ENCODE measurements at regions not wholly inside any gene's neighbourhood (a gene's known extent, or its start where the extent isn't known, plus 50 kb on each side); places are given as distances from the start of the nearest gene placed in this dataset.

GRCh38 chr16:80079072-80079471 lies 461.7 kb upstream of the DYNLRB2 start:
- peaks cover 0 to 3% (median 0%) of the 10 kb centered on the region in 9 donors for H3K27me3 ChIP-seq
- ATAC-seq (no peak), DNase-seq (no peak)
- intact Hi-C loops (cut with DNase I) = no loop called here
- H3K36me3 ChIP-seq = no peaks in the 10 kb centered on the region
- WGBS, 4 donors = 85 to 89% (median 87%) methylated on average over 3 of the region's 3 CpGs
- no peak overlapping the region for H3K27ac ChIP-seq
- TF ChIP-seq, protein P1, sequence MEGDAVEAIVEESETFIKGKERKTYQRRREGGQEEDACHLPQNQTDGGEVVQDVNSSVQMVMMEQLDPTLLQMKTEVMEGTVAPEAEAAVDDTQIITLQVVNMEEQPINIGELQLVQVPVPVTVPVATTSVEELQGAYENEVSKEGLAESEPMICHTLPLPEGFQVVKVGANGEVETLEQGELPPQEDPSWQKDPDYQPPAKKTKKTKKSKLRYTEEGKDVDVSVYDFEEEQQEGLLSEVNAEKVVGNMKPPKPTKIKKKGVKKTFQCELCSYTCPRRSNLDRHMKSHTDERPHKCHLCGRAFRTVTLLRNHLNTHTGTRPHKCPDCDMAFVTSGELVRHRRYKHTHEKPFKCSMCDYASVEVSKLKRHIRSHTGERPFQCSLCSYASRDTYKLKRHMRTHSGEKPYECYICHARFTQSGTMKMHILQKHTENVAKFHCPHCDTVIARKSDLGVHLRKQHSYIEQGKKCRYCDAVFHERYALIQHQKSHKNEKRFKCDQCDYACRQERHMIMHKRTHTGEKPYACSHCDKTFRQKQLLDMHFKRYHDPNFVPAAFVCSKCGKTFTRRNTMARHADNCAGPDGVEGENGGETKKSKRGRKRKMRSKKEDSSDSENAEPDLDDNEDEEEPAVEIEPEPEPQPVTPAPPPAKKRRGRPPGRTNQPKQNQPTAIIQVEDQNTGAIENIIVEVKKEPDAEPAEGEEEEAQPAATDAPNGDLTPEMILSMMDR (IDR thresholded peaks at IDR 0.05) = no peak
- TF ChIP-seq POLR2A (IDR thresholded peaks at IDR 0.05) = no peak
- no peaks in the 10 kb centered on the region for H3K9me3 ChIP-seq
- no peaks in the 10 kb centered on the region for H3K4me1 ChIP-seq
- H3K4me3 ChIP-seq = no peak overlapping the region

DNA sequence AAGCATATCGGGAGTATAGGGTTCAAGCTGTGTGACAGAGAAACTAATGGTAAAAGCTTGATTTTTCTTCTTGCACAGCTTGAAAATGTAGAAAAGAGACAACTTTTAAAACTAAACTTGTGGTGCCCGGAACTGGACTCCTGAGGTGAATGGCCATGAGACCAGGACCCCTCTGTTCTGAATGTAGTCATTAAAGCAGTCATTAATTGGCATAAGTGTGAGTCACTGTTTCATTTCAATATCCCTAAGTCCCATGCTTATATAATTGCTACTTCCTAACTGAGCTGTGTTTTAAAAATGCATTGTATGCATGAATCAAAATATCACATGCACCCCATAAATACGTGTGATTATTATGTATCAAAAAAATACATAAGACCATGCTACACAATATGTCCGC lies 463.1 kb upstream of the DYNLRB2 start:
- WGBS, 4 donors = 70 to 91% (median 77%) methylated on average over 4 of the region's 4 CpGs
- no peak for ATAC-seq
- TF ChIP-seq, protein P1 (IDR thresholded peaks at IDR 0.05) = no peak
- Histone ChIP-seq H3K27me3 (peaks cover 0 to 3% (median 0%) of the 10 kb centered on the region in 9 donors), H3K4me3 (no peak overlapping the region), H3K36me3 (no peaks in the 10 kb centered on the region), H3K4me1 (no peaks in the 10 kb centered on the region), H3K9me3 (no peaks in the 10 kb centered on the region), H3K27ac (no peak overlapping the region)
- intact Hi-C loops (cut with DNase I) = no loop called here
- no peak for DNase-seq

- H3K4me1 ChIP-seq = no peaks in the 10 kb centered on the region
- no peaks in the 10 kb centered on the region for H3K36me3 ChIP-seq
- H3K4me3 ChIP-seq = no peak overlapping the region
- no peak overlapping the region for H3K27ac ChIP-seq
- TF ChIP-seq, protein P1 (IDR thresholded peaks at IDR 0.05) = no peak
- TF ChIP-seq POLR2A (IDR thresholded peaks at IDR 0.05) = no peak
- 93 to 98% (median 96%) methylated on average over 1 of the region's 1 CpG for WGBS, 4 donors
- H3K9me3 ChIP-seq = peaks cover 0 to 7% (median 0%) of the 10 kb centered on the region in 12 donors
- ATAC-seq = no peak
- intact Hi-C loops (cut with DNase I) = no loop called here
- no peak for DNase-seq
- peaks cover 0 to 3% (median 0%) of the 10 kb centered on the region in 9 donors for H3K27me3 ChIP-seq
Observed at GRCh38 chr16:80074329-80074728, 466.5 kb upstream of the DYNLRB2 start.

DNA sequence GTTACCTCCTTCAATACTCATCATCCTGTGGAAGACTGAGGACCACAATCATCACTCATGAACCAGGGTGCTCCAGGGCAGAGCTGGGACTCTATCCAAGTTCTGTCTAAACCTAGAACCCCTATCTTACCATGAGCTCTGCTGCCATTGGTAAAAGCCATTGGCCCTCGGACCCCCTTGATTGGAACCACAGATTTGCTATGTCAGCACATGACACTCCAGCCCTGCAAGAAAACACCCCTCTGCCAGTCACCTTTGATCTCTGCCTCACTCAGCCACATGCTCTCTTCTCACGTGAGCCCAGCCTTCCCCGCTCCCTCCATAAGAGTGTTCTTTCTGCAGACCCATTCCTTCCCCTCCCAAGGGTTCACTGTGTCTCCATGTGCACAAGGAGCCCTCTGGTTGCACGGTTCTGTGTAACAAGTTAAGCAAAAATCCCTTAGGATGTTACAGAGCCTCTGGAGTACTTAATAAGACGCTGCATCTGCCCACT lies 468.8 kb upstream of the DYNLRB2 start:
- no peak for TF ChIP-seq POLR2A (IDR thresholded peaks at IDR 0.05)
- WGBS, 4 donors = 67 to 76% (median 69%) methylated on average over 5 of the region's 5 CpGs
- H3K9me3 ChIP-seq = peaks cover 0 to 9% (median 0%) of the 10 kb centered on the region in 12 donors
- H3K36me3 ChIP-seq = no peaks in the 10 kb centered on the region
- H3K4me3 ChIP-seq = no peak overlapping the region
- ATAC-seq (no peak), DNase-seq (no peak)
- H3K27ac ChIP-seq = no peak overlapping the region
- no peaks in the 10 kb centered on the region for H3K4me1 ChIP-seq
- H3K27me3 ChIP-seq = peaks cover 0 to 2% (median 0%) of the 10 kb centered on the region in 9 donors
- intact Hi-C loops (cut with DNase I) = no loop called here
